GM23338 (cell line): ENCODE measurements at regions not wholly inside any gene's neighbourhood (a gene's known extent, or its start where the extent isn't known, plus 50 kb on each side); places are given as distances from the start of the nearest gene placed in this dataset.

Source experiments
- ATAC-seq: fragments of 200-7000 bp; cut with Tn5 transposase; 3 replicates; pipeline ENCODE4 v1.9.1; 2020
- DNase-seq: peaks from one replicate; pipeline ENCODE4 v3.0.0-alpha.2; 2015; ENCODE audit warnings: low spot score
- H2AFZ ChIP-seq: fragments of 200-600 bp; sonication (generic); 2 replicates; pipeline ENCODE4 v1.8.0; 2016; ENCODE audit warnings: antibody characterized with exemption, mild to moderate bottlenecking, moderate library complexity
- H3F3A ChIP-seq: fragments of 200-600 bp; sonication (generic); replicated peaks from 2 replicates; pipeline ENCODE4 v1.8.0; 2017; ENCODE audit warnings: antibody characterized with exemption, mixed run types, low read depth
- H3K27ac ChIP-seq: fragments of 200-600 bp; sonication (generic); 2 replicates; pipeline ENCODE4 v1.6.1; 2016; ENCODE audit warnings: low read depth
- H3K27me3 ChIP-seq: fragments of 200-600 bp; sonication (generic); 2 replicates; pipeline ENCODE4 v1.8.0; 2016; ENCODE audit warnings: mild to moderate bottlenecking, mixed run types, moderate library complexity; ENCODE audit not compliant: insufficient read depth
- H3K36me3 ChIP-seq: fragments of 200-600 bp; sonication (generic); 2 replicates; pipeline ENCODE4 v1.8.0; 2016; ENCODE audit warnings: mild to moderate bottlenecking; ENCODE audit not compliant: insufficient read depth
- H3K4me1 ChIP-seq: fragments of 200-600 bp; sonication (generic); 2 replicates; pipeline ENCODE4 v1.8.0; 2016; ENCODE audit warnings: mild to moderate bottlenecking, moderate library complexity; ENCODE audit not compliant: insufficient read depth
- H3K4me2 ChIP-seq: fragments of 200-600 bp; sonication (generic); 2 replicates; pipeline ENCODE4 v1.7.1; 2017; ENCODE audit warnings: mixed run types
- H3K4me3 ChIP-seq: fragments of 200-600 bp; sonication (generic); 2 replicates; pipeline ENCODE4 v1.6.1; 2016; ENCODE audit warnings: mixed run types
- H3K79me2 ChIP-seq: fragments of 200-600 bp; sonication (generic); replicated peaks from 2 replicates; pipeline ENCODE4 v1.8.0; 2017; ENCODE audit warnings: mild to moderate bottlenecking; ENCODE audit not compliant: insufficient read depth
- H3K9me2 ChIP-seq: fragments of 200-600 bp; sonication (generic); 2 replicates; pipeline ENCODE4 v1.8.0; 2017; ENCODE audit not compliant: insufficient read depth
- H4K20me1 ChIP-seq: fragments of 200-600 bp; sonication (generic); replicated peaks from 2 replicates; pipeline ENCODE4 v1.8.0; 2017; ENCODE audit warnings: mild to moderate bottlenecking; ENCODE audit not compliant: insufficient read depth
- H3K27ac Mint-ChIP-seq: 2 replicates; pipeline ENCODE4 v1.8.0; 2020; ENCODE audit warnings: inconsistent platforms, mild to moderate bottlenecking, moderate library complexity, mixed read lengths
- H3K27me3 Mint-ChIP-seq: 3 replicates; pipeline ENCODE4 v1.8.0; 2022; ENCODE audit warnings: low read depth, mild to moderate bottlenecking, moderate library complexity, mixed read lengths, inconsistent platforms; ENCODE audit not compliant: insufficient read depth, poor library complexity
- H3K36me3 Mint-ChIP-seq: 3 replicates; pipeline ENCODE4 v1.8.0; 2021; ENCODE audit warnings: low read depth, mild to moderate bottlenecking, inconsistent platforms, moderate library complexity, mixed read lengths
- H3K4me1 Mint-ChIP-seq: 3 replicates; pipeline ENCODE4 v1.8.0; 2020; ENCODE audit warnings: mild to moderate bottlenecking, inconsistent platforms, mixed read lengths
- H3K4me3 Mint-ChIP-seq: 3 replicates; pipeline ENCODE4 v1.8.0; 2021; ENCODE audit warnings: moderate library complexity, mild to moderate bottlenecking, inconsistent platforms, mixed read lengths
- H3K9me3 Mint-ChIP-seq: 3 replicates; pipeline ENCODE4 v1.8.0; 2020; ENCODE audit warnings: moderate library complexity, mild to moderate bottlenecking, inconsistent platforms, mixed read lengths
- CREB1 ChIP-seq: fragments of 250-450 bp; sonication (Bioruptor Pico); IDR thresholded peaks from 2 replicates; pipeline ENCODE4 v1.5.0; 2020; ENCODE audit warnings: low read depth, mild to moderate bottlenecking, moderate library complexity
- EZH2 ChIP-seq: fragments of 200-600 bp; sonication (generic); IDR thresholded peaks from one replicate; pipeline ENCODE4 v1.8.0; 2017; ENCODE audit warnings: antibody characterized with exemption, mild to moderate bottlenecking, low read depth; ENCODE audit not compliant: unreplicated experiment
- EZH2phosphoT487 ChIP-seq: fragments of 200-600 bp; sonication (generic); IDR thresholded peaks from one replicate; pipeline ENCODE4 v1.8.1; 2018; ENCODE audit warnings: antibody characterized with exemption; ENCODE audit not compliant: unreplicated experiment
- JUNB ChIP-seq: IDR thresholded peaks from one replicate; pipeline ENCODE4 v1.6.1; 2016; ENCODE audit warnings: antibody characterized with exemption; ENCODE audit not compliant: unreplicated experiment
- NANOG ChIP-seq: IDR thresholded peaks from 2 replicates; pipeline ENCODE4 v1.6.1; 2016; ENCODE audit warnings: antibody characterized with exemption, borderline replicate concordance
- POLR2AphosphoS5 ChIP-seq: IDR thresholded peaks from 2 replicates; pipeline ENCODE4 v1.6.1; 2016; ENCODE audit warnings: antibody characterized with exemption, low read depth
- STAT1 ChIP-seq: IDR thresholded peaks from one replicate; pipeline ENCODE4 v1.6.1; 2016; ENCODE audit warnings: antibody characterized with exemption; ENCODE audit not compliant: unreplicated experiment
- ZNF114 ChIP-seq: fragments of 250-450 bp; sonication (Bioruptor Pico); IDR thresholded peaks from 2 replicates; pipeline ENCODE4 v1.5.0; 2020; ENCODE audit warnings: mild to moderate bottlenecking, moderate library complexity
- ZNF331 ChIP-seq: fragments of 250-450 bp; sonication (Bioruptor Pico); IDR thresholded peaks from 2 replicates; pipeline ENCODE4 v1.5.0; 2020; ENCODE audit warnings: low read depth, mild to moderate bottlenecking, moderate library complexity
- TF ChIP-seq, protein P1 (sequence below): IDR thresholded peaks from 2 replicates; pipeline ENCODE4 v1.6.1; 2016; ENCODE audit warnings: antibody characterized with exemption
- TF ChIP-seq, protein P2 (sequence below): fragments of 250-450 bp; sonication (Bioruptor Pico); IDR thresholded peaks from 2 replicates; pipeline ENCODE4 v1.5.0; 2020; ENCODE audit warnings: mild to moderate bottlenecking, moderate library complexity
- TF ChIP-seq, protein P3 (sequence below): IDR thresholded peaks from one replicate; pipeline ENCODE4 v1.6.1; 2018; ENCODE audit warnings: antibody characterized with exemption; ENCODE audit not compliant: unreplicated experiment
- TF ChIP-seq, protein P4 (sequence below), 2 experiments: fragments of 200-600 bp in 1 of 2; sonication (generic) in 1 of 2; conservative IDR thresholded peaks; 2 replicates each; pipeline versions ENCODE4 v1.5.1 to v1.6.1; 2016 to 2017; ENCODE audit warnings: antibody characterized with exemption in 2 of 2, low read depth in 2 of 2, mild to moderate bottlenecking in 2 of 2, moderate library complexity in 1 of 2

DNA sequence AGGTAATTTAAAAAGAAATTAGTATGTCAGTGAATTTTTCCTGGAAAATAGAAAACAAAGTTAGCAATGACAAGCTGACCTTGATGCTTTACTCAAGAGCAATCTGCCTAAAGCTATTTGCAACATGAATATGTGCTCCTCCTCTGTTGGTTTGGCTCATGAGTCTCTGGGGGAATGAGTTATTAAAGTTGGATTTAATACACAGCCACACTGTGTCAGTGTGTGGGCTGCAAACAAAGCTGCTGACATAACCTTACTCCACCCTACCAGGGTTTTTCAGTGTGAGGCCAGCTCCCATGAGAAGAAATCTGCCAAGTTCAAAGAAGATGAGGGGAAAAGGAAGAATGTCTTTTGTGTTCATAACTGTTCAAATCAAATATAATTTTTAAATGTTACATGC, 280.5 kb downstream of the TLL1 start:
- Mint-ChIP-seq H3K27me3 (peaks cover under 1% of the 10 kb centered on the region), H3K4me3 (no peak overlapping the region), H3K9me3 (peaks cover 9% of the 10 kb centered on the region; the same call in 2 of the 3 replicates), H3K27ac (no peak overlapping the region), H3K4me1 (peaks cover 5% of the 10 kb centered on the region; the same call in 2 of the 3 replicates), H3K36me3 (peaks cover 4% of the 10 kb centered on the region; the same call in 1 of the 3 replicates)
- Histone ChIP-seq H2AFZ (no peak overlapping the region), H3F3A (no peaks in the 10 kb centered on the region), H3K27me3 (no peaks in the 10 kb centered on the region), H3K9me2 (no peaks in the 10 kb centered on the region), H4K20me1 (no peaks in the 10 kb centered on the region), H3K4me2 (no peak overlapping the region), H3K4me1 (no peaks in the 10 kb centered on the region), H3K79me2 (no peaks in the 10 kb centered on the region), H3K36me3 (no peaks in the 10 kb centered on the region), H3K4me3 (no peak overlapping the region), H3K27ac (no peak overlapping the region)
- TF ChIP-seq JUNB (no peak), ZNF114 (CRISPR knock-in tag) (no peak), EZH2phosphoT487 (no peak), EZH2 (no peak), STAT1 (no peak), ZNF331 (CRISPR knock-in tag) (no peak), NANOG (no peak), POLR2AphosphoS5 (no peak), CREB1 (CRISPR knock-in tag) (no peak)
- TF ChIP-seq, protein P1, sequence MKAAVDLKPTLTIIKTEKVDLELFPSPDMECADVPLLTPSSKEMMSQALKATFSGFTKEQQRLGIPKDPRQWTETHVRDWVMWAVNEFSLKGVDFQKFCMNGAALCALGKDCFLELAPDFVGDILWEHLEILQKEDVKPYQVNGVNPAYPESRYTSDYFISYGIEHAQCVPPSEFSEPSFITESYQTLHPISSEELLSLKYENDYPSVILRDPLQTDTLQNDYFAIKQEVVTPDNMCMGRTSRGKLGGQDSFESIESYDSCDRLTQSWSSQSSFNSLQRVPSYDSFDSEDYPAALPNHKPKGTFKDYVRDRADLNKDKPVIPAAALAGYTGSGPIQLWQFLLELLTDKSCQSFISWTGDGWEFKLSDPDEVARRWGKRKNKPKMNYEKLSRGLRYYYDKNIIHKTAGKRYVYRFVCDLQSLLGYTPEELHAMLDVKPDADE, result no peak
- TF ChIP-seq, protein P2, sequence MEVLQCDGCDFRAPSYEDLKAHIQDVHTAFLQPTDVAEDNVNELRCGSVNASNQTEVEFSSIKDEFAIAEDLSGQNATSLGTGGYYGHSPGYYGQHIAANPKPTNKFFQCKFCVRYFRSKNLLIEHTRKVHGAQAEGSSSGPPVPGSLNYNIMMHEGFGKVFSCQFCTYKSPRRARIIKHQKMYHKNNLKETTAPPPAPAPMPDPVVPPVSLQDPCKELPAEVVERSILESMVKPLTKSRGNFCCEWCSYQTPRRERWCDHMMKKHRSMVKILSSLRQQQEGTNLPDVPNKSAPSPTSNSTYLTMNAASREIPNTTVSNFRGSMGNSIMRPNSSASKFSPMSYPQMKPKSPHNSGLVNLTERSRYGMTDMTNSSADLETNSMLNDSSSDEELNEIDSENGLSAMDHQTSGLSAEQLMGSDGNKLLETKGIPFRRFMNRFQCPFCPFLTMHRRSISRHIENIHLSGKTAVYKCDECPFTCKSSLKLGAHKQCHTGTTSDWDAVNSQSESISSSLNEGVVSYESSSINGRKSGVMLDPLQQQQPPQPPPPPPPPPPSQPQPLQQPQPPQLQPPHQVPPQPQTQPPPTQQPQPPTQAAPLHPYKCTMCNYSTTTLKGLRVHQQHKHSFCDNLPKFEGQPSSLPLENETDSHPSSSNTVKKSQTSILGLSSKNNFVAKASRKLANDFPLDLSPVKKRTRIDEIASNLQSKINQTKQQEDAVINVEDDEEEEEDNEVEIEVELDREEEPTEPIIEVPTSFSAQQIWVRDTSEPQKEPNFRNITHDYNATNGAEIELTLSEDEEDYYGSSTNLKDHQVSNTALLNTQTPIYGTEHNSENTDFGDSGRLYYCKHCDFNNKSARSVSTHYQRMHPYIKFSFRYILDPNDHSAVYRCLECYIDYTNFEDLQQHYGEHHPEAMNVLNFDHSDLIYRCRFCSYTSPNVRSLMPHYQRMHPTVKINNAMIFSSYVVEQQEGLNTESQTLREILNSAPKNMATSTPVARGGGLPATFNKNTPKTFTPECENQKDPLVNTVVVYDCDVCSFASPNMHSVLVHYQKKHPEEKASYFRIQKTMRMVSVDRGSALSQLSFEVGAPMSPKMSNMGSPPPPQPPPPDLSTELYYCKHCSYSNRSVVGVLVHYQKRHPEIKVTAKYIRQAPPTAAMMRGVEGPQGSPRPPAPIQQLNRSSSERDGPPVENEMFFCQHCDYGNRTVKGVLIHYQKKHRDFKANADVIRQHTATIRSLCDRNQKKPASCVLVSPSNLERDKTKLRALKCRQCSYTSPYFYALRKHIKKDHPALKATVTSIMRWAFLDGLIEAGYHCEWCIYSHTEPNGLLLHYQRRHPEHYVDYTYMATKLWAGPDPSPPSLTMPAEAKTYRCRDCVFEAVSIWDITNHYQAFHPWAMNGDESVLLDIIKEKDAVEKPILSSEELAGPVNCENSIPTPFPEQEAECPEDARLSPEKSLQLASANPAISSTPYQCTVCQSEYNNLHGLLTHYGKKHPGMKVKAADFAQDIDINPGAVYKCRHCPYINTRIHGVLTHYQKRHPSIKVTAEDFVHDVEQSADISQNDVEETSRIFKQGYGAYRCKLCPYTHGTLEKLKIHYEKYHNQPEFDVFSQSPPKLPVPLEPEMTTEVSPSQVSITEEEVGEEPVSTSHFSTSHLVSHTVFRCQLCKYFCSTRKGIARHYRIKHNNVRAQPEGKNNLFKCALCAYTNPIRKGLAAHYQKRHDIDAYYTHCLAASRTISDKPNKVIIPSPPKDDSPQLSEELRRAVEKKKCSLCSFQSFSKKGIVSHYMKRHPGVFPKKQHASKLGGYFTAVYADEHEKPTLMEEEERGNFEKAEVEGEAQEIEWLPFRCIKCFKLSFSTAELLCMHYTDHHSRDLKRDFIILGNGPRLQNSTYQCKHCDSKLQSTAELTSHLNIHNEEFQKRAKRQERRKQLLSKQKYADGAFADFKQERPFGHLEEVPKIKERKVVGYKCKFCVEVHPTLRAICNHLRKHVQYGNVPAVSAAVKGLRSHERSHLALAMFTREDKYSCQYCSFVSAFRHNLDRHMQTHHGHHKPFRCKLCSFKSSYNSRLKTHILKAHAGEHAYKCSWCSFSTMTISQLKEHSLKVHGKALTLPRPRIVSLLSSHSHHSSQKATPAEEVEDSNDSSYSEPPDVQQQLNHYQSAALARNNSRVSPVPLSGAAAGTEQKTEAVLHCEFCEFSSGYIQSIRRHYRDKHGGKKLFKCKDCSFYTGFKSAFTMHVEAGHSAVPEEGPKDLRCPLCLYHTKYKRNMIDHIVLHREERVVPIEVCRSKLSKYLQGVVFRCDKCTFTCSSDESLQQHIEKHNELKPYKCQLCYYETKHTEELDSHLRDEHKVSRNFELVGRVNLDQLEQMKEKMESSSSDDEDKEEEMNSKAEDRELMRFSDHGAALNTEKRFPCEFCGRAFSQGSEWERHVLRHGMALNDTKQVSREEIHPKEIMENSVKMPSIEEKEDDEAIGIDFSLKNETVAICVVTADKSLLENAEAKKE (CRISPR knock-in tag), result no peak
- TF ChIP-seq, protein P3, sequence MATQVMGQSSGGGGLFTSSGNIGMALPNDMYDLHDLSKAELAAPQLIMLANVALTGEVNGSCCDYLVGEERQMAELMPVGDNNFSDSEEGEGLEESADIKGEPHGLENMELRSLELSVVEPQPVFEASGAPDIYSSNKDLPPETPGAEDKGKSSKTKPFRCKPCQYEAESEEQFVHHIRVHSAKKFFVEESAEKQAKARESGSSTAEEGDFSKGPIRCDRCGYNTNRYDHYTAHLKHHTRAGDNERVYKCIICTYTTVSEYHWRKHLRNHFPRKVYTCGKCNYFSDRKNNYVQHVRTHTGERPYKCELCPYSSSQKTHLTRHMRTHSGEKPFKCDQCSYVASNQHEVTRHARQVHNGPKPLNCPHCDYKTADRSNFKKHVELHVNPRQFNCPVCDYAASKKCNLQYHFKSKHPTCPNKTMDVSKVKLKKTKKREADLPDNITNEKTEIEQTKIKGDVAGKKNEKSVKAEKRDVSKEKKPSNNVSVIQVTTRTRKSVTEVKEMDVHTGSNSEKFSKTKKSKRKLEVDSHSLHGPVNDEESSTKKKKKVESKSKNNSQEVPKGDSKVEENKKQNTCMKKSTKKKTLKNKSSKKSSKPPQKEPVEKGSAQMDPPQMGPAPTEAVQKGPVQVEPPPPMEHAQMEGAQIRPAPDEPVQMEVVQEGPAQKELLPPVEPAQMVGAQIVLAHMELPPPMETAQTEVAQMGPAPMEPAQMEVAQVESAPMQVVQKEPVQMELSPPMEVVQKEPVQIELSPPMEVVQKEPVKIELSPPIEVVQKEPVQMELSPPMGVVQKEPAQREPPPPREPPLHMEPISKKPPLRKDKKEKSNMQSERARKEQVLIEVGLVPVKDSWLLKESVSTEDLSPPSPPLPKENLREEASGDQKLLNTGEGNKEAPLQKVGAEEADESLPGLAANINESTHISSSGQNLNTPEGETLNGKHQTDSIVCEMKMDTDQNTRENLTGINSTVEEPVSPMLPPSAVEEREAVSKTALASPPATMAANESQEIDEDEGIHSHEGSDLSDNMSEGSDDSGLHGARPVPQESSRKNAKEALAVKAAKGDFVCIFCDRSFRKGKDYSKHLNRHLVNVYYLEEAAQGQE, result no peak
- TF ChIP-seq, protein P4, sequence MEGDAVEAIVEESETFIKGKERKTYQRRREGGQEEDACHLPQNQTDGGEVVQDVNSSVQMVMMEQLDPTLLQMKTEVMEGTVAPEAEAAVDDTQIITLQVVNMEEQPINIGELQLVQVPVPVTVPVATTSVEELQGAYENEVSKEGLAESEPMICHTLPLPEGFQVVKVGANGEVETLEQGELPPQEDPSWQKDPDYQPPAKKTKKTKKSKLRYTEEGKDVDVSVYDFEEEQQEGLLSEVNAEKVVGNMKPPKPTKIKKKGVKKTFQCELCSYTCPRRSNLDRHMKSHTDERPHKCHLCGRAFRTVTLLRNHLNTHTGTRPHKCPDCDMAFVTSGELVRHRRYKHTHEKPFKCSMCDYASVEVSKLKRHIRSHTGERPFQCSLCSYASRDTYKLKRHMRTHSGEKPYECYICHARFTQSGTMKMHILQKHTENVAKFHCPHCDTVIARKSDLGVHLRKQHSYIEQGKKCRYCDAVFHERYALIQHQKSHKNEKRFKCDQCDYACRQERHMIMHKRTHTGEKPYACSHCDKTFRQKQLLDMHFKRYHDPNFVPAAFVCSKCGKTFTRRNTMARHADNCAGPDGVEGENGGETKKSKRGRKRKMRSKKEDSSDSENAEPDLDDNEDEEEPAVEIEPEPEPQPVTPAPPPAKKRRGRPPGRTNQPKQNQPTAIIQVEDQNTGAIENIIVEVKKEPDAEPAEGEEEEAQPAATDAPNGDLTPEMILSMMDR (conservative IDR thresholded peaks at IDR 0.05; ENCODE audit: low read depth in 2 of 2), result no peak
- ATAC-seq, result no peak
- DNase-seq, result no peak
